Activated T-cell treated with anti-CD3 and anti-CD28 coated beads for 48 hours (primary cell): ENCODE measurements at regions not wholly inside any gene's neighbourhood (a gene's known extent, or its start where the extent isn't known, plus 50 kb on each side); places are given as distances from the start of the nearest gene placed in this dataset.

ENCODE experiments used
- DNase-seq: peaks from one replicate; pipeline ENCODE4 v3.0.0-alpha.2; 2020; ENCODE audit warnings: low read depth

- no peak for DNase-seq
These were observed 300.4 kb downstream of the DTWD2 start for GRCh38 chr5:118687661-118688621.

- no peak for DNase-seq
These were observed 301.2 kb downstream of the DTWD2 start for GRCh38 chr5:118687100-118687499.

GRCh38 chr5:118681655-118682054 lies 306.7 kb downstream of the DTWD2 start:
- DNase-seq = no peak

GRCh38 chr5:118679264-118679940 lies 308.9 kb downstream of the DTWD2 start:
- DNase-seq = no peak

- DNase-seq = no peak
These were observed 309.6 kb downstream of the DTWD2 start for GRCh38 chr5:118678746-118679145.

GRCh38 chr5:118675247-118675646 lies 313.1 kb downstream of the DTWD2 start:
- DNase-seq = no peak

- DNase-seq = no peak
These were observed 330.8 kb downstream of the DTWD2 start for GRCh38 chr5:118657576-118657975.

- no peak for DNase-seq
These were observed 334.5 kb downstream of the DTWD2 start for GRCh38 chr5:118653872-118654271.

GRCh38 chr5:118653183-118653582 lies 335.2 kb downstream of the DTWD2 start:
- DNase-seq = no peak

GRCh38 chr5:118651002-118651401 lies 337.3 kb downstream of the DTWD2 start:
- DNase-seq = no peak

- no peak for DNase-seq
These were observed 340.8 kb downstream of the DTWD2 start for GRCh38 chr5:118647587-118647986.

GRCh38 chr5:118646917-118647316 lies 341.4 kb downstream of the DTWD2 start:
- no peak for DNase-seq

- no peak for DNase-seq
These were observed 350.2 kb downstream of the DTWD2 start for GRCh38 chr5:118637947-118638670.

GRCh38 chr5:118628660-118629354 lies 359.5 kb downstream of the DTWD2 start:
- DNase-seq = no peak

GRCh38 chr5:118620233-118620632 lies 368.1 kb downstream of the DTWD2 start:
- DNase-seq = no peak

GRCh38 chr5:118619823-118620222 lies 368.5 kb downstream of the DTWD2 start:
- DNase-seq = no peak

GRCh38 chr5:118616281-118616680 lies 372.1 kb downstream of the DTWD2 start:
- DNase-seq = no peak

GRCh38 chr5:118614731-118615456 lies 373.5 kb downstream of the DTWD2 start:
- no peak for DNase-seq

GRCh38 chr5:118611332-118611945 lies 376.9 kb downstream of the DTWD2 start:
- DNase-seq = no peak

- DNase-seq = no peak
These were observed 381.4 kb downstream of the DTWD2 start for GRCh38 chr5:118606940-118607339.

- DNase-seq = no peak
These were observed 382.6 kb downstream of the DTWD2 start for GRCh38 chr5:118605761-118606160.
